Neural cell (in vitro differentiated cells): ENCODE measurements at regions not wholly inside any gene's neighbourhood (a gene's known extent, or its start where the extent isn't known, plus 50 kb on each side); places are given as distances from the start of the nearest gene placed in this dataset.

Experiments
- H2AFZ ChIP-seq: fragments of 200-600, 300-800 bp; sonication (generic), shearing (Covaris generic); 2 replicates; pipeline ENCODE4 v1.6.0; 2014; ENCODE audit warnings: low read depth, mild to moderate bottlenecking, antibody characterized with exemption, low read length, moderate library complexity
- H3F3A ChIP-seq: fragments of 200-600 bp; shearing (Covaris generic); 2 replicates; pipeline ENCODE4 v1.6.1; 2016; ENCODE audit warnings: mild to moderate bottlenecking, moderate library complexity, mixed read lengths, antibody characterized with exemption, low read length; ENCODE audit not compliant: insufficient read depth, poor library complexity, severe bottlenecking
- H3K27ac ChIP-seq: fragments of 200-600, 300-800 bp; sonication (generic), shearing (Covaris generic); 2 replicates; pipeline ENCODE4 v1.5.1; 2014; ENCODE audit warnings: mild to moderate bottlenecking, low read length, moderate library complexity
- H3K27me3 ChIP-seq: fragments of 300-800, 200-600 bp; sonication (generic), shearing (Covaris generic); 2 replicates; pipeline ENCODE4 v1.6.0; 2014; ENCODE audit warnings: mild to moderate bottlenecking, low read depth, low read length, moderate library complexity; ENCODE audit not compliant: insufficient read depth
- H3K36me3 ChIP-seq: fragments of 300-800, 200-600 bp; sonication (generic), shearing (Covaris generic); 2 replicates; pipeline ENCODE4 v1.5.1; 2014; ENCODE audit warnings: mild to moderate bottlenecking, antibody characterized with exemption, low read length, moderate library complexity; ENCODE audit not compliant: insufficient read depth
- H3K4me2 ChIP-seq: fragments of 300-800, 200-600 bp; sonication (generic), shearing (Covaris generic); 2 replicates; pipeline ENCODE4 v1.6.0; 2014; ENCODE audit warnings: mild to moderate bottlenecking, low read length
- H3K4me3 ChIP-seq: fragments of 300-800, 200-600 bp; sonication (generic), shearing (Covaris generic); 2 replicates; pipeline ENCODE4 v1.5.1; 2014; ENCODE audit warnings: mild to moderate bottlenecking, low read length, moderate library complexity
- H3K79me2 ChIP-seq: fragments of 200-600 bp; shearing (Covaris generic); replicated peaks from 2 replicates; pipeline ENCODE4 v1.6.0; 2014; ENCODE audit warnings: mild to moderate bottlenecking, low read length, moderate library complexity; ENCODE audit not compliant: insufficient read depth
- H3K9ac ChIP-seq: fragments of 300-800, 200-600 bp; sonication (generic), shearing (Covaris generic); 2 replicates; pipeline ENCODE4 v1.6.1; 2016; ENCODE audit warnings: mild to moderate bottlenecking, low read length, mixed read lengths
- H3K9me2 ChIP-seq: fragments of 200-600 bp; shearing (Covaris generic); 2 replicates; pipeline ENCODE4 v1.6.1; 2016; ENCODE audit warnings: mild to moderate bottlenecking, low read length, mixed read lengths; ENCODE audit not compliant: insufficient read depth
- H3K9me3 ChIP-seq: fragments of 200-600, 300-800 bp; sonication (generic), shearing (Covaris generic); 2 replicates; pipeline ENCODE4 v1.6.1; 2016; ENCODE audit warnings: mild to moderate bottlenecking, mixed run types, low read length, moderate library complexity, mixed read lengths
- H4K20me1 ChIP-seq: fragments of 200-600 bp; shearing (Covaris generic); 2 replicates; pipeline ENCODE4 v1.6.1; 2016; ENCODE audit warnings: mild to moderate bottlenecking, mixed run types; ENCODE audit not compliant: insufficient read depth
- CTCF ChIP-seq: fragments of 450-650 bp; IDR thresholded peaks from 2 replicates; pipeline ENCODE4 v1.5.1; 2014; ENCODE audit warnings: antibody characterized with exemption, mild to moderate bottlenecking, moderate library complexity; ENCODE audit not compliant: poor library complexity, severe bottlenecking
- EP300 ChIP-seq: fragments of 450-650 bp; conservative IDR thresholded peaks from 2 replicates; pipeline ENCODE4 v1.6.1; 2014; ENCODE audit warnings: antibody characterized with exemption, mild to moderate bottlenecking, moderate library complexity; ENCODE audit not compliant: poor library complexity, severe bottlenecking
- EZH2 ChIP-seq: fragments of 200-600, 300-800 bp; shearing (Covaris generic), sonication (generic); IDR thresholded peaks from 2 replicates; pipeline ENCODE4 v1.6.1; 2014; ENCODE audit warnings: antibody characterized with exemption, low read length, borderline replicate concordance, mild to moderate bottlenecking; ENCODE audit not compliant: insufficient read depth, poor library complexity, severe bottlenecking
- MXI1 ChIP-seq: fragments of 450-650 bp; conservative IDR thresholded peaks from 2 replicates; pipeline ENCODE4 v1.6.1; 2014; ENCODE audit warnings: antibody characterized with exemption, mild to moderate bottlenecking; ENCODE audit not compliant: poor library complexity, severe bottlenecking
- POLR2AphosphoS5 ChIP-seq: IDR thresholded peaks from 2 replicates; pipeline ENCODE4 v1.6.1; 2012
- RAD21 ChIP-seq: fragments of 450-650 bp; conservative IDR thresholded peaks from 2 replicates; pipeline ENCODE4 v1.6.1; 2014; ENCODE audit warnings: antibody characterized with exemption, mild to moderate bottlenecking, moderate library complexity
- REST ChIP-seq: IDR thresholded peaks from 2 replicates; pipeline ENCODE4 v1.6.1; 2012; ENCODE audit warnings: borderline replicate concordance
- SMC3 ChIP-seq: fragments of 450-650 bp; conservative IDR thresholded peaks from 2 replicates; pipeline ENCODE4 v1.6.1; 2014; ENCODE audit warnings: antibody characterized with exemption, mild to moderate bottlenecking, moderate library complexity; ENCODE audit not compliant: poor library complexity
- TAF1 ChIP-seq: IDR thresholded peaks from 2 replicates; pipeline ENCODE4 v1.6.1; 2012; ENCODE audit warnings: low read depth

- Histone ChIP-seq H3K4me3 (no peak overlapping the region), H3K9me2 (no peaks in the 10 kb centered on the region), H3F3A (no peaks in the 10 kb centered on the region), H3K79me2 (no peaks in the 10 kb centered on the region), H3K4me2 (no peak overlapping the region), H3K36me3 (no peaks in the 10 kb centered on the region), H3K9me3 (peaks cover 8% of the 10 kb centered on the region), H4K20me1 (no peaks in the 10 kb centered on the region), H3K9ac (no peak overlapping the region), H3K27ac (no peak overlapping the region), H2AFZ (no peak overlapping the region), H3K27me3 (no peaks in the 10 kb centered on the region)
- TF ChIP-seq CTCF (no peak), MXI1 (no peak), EZH2 (no peak), SMC3 (no peak)
Observed at GRCh38 chr15:97545799-97546198, 414.7 kb upstream of the ARRDC4 start.

- Histone ChIP-seq H3K27me3 (no peaks in the 10 kb centered on the region), H3K4me3 (no peak overlapping the region), H2AFZ (no peak overlapping the region), H4K20me1 (no peaks in the 10 kb centered on the region), H3K9me2 (no peaks in the 10 kb centered on the region), H3K27ac (no peak overlapping the region), H3K79me2 (no peaks in the 10 kb centered on the region), H3K4me2 (no peak overlapping the region), H3K9me3 (peaks cover 8% of the 10 kb centered on the region), H3K9ac (no peak overlapping the region), H3K36me3 (no peaks in the 10 kb centered on the region), H3F3A (no peaks in the 10 kb centered on the region)
- no peak for TF ChIP-seq CTCF
- TF ChIP-seq POLR2AphosphoS5 = no peak
- no peak for TF ChIP-seq REST
- TF ChIP-seq RAD21 = no peak
- TF ChIP-seq TAF1 = no peak
- no peak for TF ChIP-seq EZH2
- TF ChIP-seq SMC3 = no peak
- no peak for TF ChIP-seq MXI1
- no peak for TF ChIP-seq EP300
Observed at GRCh38 chr15:97547381-97547780, 413.1 kb upstream of the ARRDC4 start.
